Lung (tissue), 11 donors: ENCODE measurements at regions not wholly inside any gene's neighbourhood (a gene's known extent, or its start where the extent isn't known, plus 50 kb on each side); places are given as distances from the start of the nearest gene placed in this dataset.

Experiments
- ATAC-seq: fragments of 200-7000 bp; cut with Tn5 transposase; one replicate; pipeline ENCODE4 v1.9.1; 2020; ENCODE audit warnings: moderate number of reproducible peaks; ENCODE audit not compliant: insufficient read depth, low FRiP score
- DNase-seq, 3 donors: peaks; one replicate each; pipeline ENCODE4 v3.0.0-alpha.2; 2013 to 2017
- H3K27ac ChIP-seq, 2 donors: one replicate each; pipeline ENCODE4 v1.5.1; 2013; ENCODE audit warnings: mild to moderate bottlenecking in 2 of 2, moderate library complexity in 2 of 2, control low read depth in 1 of 2, inconsistent platforms in 1 of 2, low read depth in 1 of 2, low read length in 1 of 2
- H3K27me3 ChIP-seq, 3 donors: one replicate each; pipeline ENCODE4 v1.5.1; 2013; ENCODE audit warnings: low read length in 2 of 3; ENCODE audit not compliant: control insufficient read depth in 3 of 3, insufficient read depth in 3 of 3
- H3K36me3 ChIP-seq, 4 donors: one replicate each; pipeline ENCODE4 v1.5.1; 2013; ENCODE audit warnings: low read length in 4 of 4, mild to moderate bottlenecking in 1 of 4, moderate library complexity in 1 of 4; ENCODE audit not compliant: control insufficient read depth in 4 of 4, insufficient read depth in 4 of 4
- H3K4me1 ChIP-seq, 5 donors: one replicate each; pipeline ENCODE4 v1.5.1; 2013; ENCODE audit warnings: low read length in 5 of 5, mild to moderate bottlenecking in 2 of 5, moderate library complexity in 1 of 5; ENCODE audit not compliant: control insufficient read depth in 5 of 5, insufficient read depth in 5 of 5
- H3K4me3 ChIP-seq: one replicate; pipeline ENCODE4 v1.5.1; 2013; ENCODE audit warnings: mild to moderate bottlenecking, control low read depth, moderate library complexity
- H3K9ac ChIP-seq, 2 donors: one replicate each; pipeline ENCODE4 v1.5.1; 2013; ENCODE audit warnings: low read length in 2 of 2, control low read depth in 1 of 2; ENCODE audit not compliant: insufficient read depth in 1 of 2
- H3K9me3 ChIP-seq, 4 donors: one replicate each; pipeline ENCODE4 v1.5.1; 2013; ENCODE audit warnings: low read length in 3 of 4, mild to moderate bottlenecking in 1 of 4, moderate library complexity in 1 of 4; ENCODE audit not compliant: control insufficient read depth in 4 of 4, insufficient read depth in 3 of 4
- CTCF ChIP-seq: IDR thresholded peaks from 2 replicates; pipeline ENCODE4 v1.5.1; 2012; ENCODE audit warnings: mild to moderate bottlenecking; ENCODE audit errors: control extremely low read depth, extremely low read depth
- WGBS, 2 donors: extraction: QIAGEN DNeasy Blood & Tissue Kit; methylation state at CpG; one replicate each; pipeline ENCODE4 v1.1.7; 2013; 5-methylcytosine and 5-hydroxymethylcytosine counted together
- donor health status: control.
- donor health status: control.
- donor health status: Bipolar disorder and iron deficiency.
- donor health status: healthy.
- donor health status: DM: yes; HTN: yes; CAD: no.

DNA sequence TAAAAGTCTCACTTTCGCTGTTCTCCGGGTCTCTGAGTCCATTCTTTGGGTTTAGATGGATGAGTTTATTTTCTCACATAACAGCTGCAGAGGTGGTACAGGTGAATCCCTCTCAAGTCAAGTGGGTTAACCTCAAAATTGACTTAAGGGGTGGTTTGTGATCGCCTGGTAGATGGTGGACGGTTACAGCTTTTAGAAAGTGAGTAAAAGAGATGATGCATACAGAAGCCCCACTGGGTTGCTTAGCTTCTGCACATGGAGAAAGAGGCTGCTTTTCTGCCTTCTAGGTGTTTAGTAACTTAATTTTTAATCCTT is 146.7 kb downstream of the TRIM27 start:
- Histone ChIP-seq H3K4me1 (no peaks in the 10 kb centered on the region), H3K9ac (no peak overlapping the region), H3K36me3 (no peaks in the 10 kb centered on the region), H3K27ac (no peak overlapping the region), H3K9me3 (peaks cover 0 to 14% (median under 1%) of the 10 kb centered on the region in 4 donors), H3K27me3 (peaks cover 13 to 95% (median 90%) of the 10 kb centered on the region in 3 donors), H3K4me3 (no peak overlapping the region)
- TF ChIP-seq CTCF, result no peak
- ATAC-seq (no peak), DNase-seq (no peak)
- WGBS, 2 donors, result 6 to 7% methylated on average over 4 of the region's 4 CpGs

DNA sequence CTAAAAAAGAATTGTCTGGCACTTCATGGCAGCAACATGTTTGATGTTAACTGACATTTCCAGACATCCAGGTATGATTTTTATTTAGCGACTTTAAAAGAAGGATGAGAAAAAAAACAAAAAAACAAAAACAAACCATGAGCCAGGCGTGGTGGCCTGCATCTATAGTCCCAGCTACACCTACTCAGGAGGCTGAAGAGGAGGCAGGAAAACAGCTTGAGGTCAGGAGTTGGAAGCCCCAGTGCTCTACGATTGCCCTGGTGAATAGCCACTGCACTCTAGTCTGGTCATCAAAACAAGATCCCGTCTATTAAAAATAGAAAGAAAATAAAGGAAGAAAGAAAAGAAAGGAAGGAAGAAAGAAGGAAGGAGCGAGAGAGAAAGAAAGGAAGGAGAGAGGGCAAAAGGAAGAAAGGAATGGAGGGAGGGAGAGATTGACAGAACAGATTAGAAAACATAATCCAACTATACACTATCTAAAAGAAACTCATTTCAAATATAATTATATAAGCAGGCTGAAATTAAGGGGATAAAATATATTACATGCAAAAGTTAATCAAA is 141.6 kb downstream of the TRIM27 start:
- Histone ChIP-seq H3K4me1 (no peaks in the 10 kb centered on the region), H3K9ac (no peak overlapping the region), H3K36me3 (no peaks in the 10 kb centered on the region), H3K27me3 (peaks cover 10 to 91% (median 86%) of the 10 kb centered on the region in 3 donors), H3K27ac (no peak overlapping the region), H3K9me3 (peaks cover 0 to 11% (median under 1%) of the 10 kb centered on the region in 4 donors), H3K4me3 (no peak overlapping the region)
- WGBS, 2 donors, result 14% methylated on average over 5 of the region's 5 CpGs
- ATAC-seq (no peak), DNase-seq (no peak)
- no peak for TF ChIP-seq CTCF

GRCh38 chr6:28785962-28786679 is 137.7 kb downstream of the TRIM27 start:
- DNase-seq (no peak), ATAC-seq (no peak)
- Histone ChIP-seq H3K4me1 (peaks cover 0 to 4% (median 0%) of the 10 kb centered on the region in 5 donors), H3K9me3 (peaks cover 0 to 9% (median 2%) of the 10 kb centered on the region in 4 donors), H3K36me3 (no peaks in the 10 kb centered on the region), H3K27me3 (peaks cover 8 to 92% (median 88%) of the 10 kb centered on the region in 3 donors), H3K9ac (no peak overlapping the region), H3K4me3 (no peak overlapping the region), H3K27ac (no peak overlapping the region)
- no peak for TF ChIP-seq CTCF
- 4 to 5% methylated on average over 30 of the region's 30 CpGs for WGBS, 2 donors
